Stomach (tissue), 8 donors: ENCODE measurements at regions not wholly inside any gene's neighbourhood (a gene's known extent, or its start where the extent isn't known, plus 50 kb on each side); places are given as distances from the start of the nearest gene placed in this dataset.

Experiments used
- DNase-seq, 2 donors: peaks; one replicate each; pipeline versions ENCODE4 v3.0.0 to v3.0.0-alpha.2; 2013 to 2019
- H3K27ac ChIP-seq, 5 donors: fragments of 200-600 bp in 4 of 5; sonication (generic) in 4 of 5; one replicate each; pipeline ENCODE4 v1.5.1; 2013 to 2019; ENCODE audit warnings: mild to moderate bottlenecking in 1 of 5, moderate library complexity in 1 of 5
- H3K27me3 ChIP-seq, 3 donors: fragments of 200-600 bp; sonication (generic); one replicate each; pipeline ENCODE4 v1.5.1; 2017 to 2019; ENCODE audit warnings: mixed run types in 1 of 3
- H3K36me3 ChIP-seq, 4 donors: fragments of 200-600 bp; sonication (generic); 1 replicate in 3 of 4; 2 replicates in 1 of 4; pipeline ENCODE4 v1.5.1; 2016 to 2019
- H3K4me1 ChIP-seq, 4 donors: fragments of 200-600 bp; sonication (generic); one replicate each; pipeline ENCODE4 v1.5.1; 2016 to 2019
- H3K4me3 ChIP-seq, 4 donors: fragments of 200-600 bp; sonication (generic) in 3 of 4; one replicate each; pipeline ENCODE4 v1.5.1; 2016 to 2019; ENCODE audit warnings: mild to moderate bottlenecking in 1 of 4
- H3K9me3 ChIP-seq, 4 donors: fragments of 200-600 bp; sonication (generic); one replicate each; pipeline ENCODE4 v1.5.1; 2016 to 2019
- EP300 ChIP-seq: sonication (generic); formaldehyde crosslinking; IDR thresholded peaks from one replicate; pipeline ENCODE4 v1.6.1; 2017; ENCODE audit warnings: antibody characterized with exemption
- POLR2A ChIP-seq, 4 donors: fragments of 450-650 bp; IDR thresholded peaks; one replicate each; pipeline ENCODE4 v1.6.1; 2016; ENCODE audit warnings: antibody characterized with exemption in 4 of 4, control low read depth in 2 of 4, mild to moderate bottlenecking in 1 of 4, moderate library complexity in 1 of 4
- POLR2AphosphoS5 ChIP-seq, 3 donors: sonication (generic); formaldehyde crosslinking; IDR thresholded peaks; one replicate each; pipeline ENCODE4 v1.6.1; 2016; ENCODE audit warnings: antibody characterized with exemption in 3 of 3
- WGBS, 5 donors: extraction: QIAGEN DNeasy Blood & Tissue Kit in 3 of 5; methylation state at CpG; one replicate each; pipeline versions ENCODE4 v1.1.5 to v1.1.7; 2013 to 2018; 5-methylcytosine and 5-hydroxymethylcytosine counted together
- intact Hi-C: fragments of 100-400 bp; cut with DNase I; formaldehyde crosslinking; loops from one replicate; pipeline ENCODE4 v1.15.1; 2023; ENCODE audit warnings: low total_unique reads
- TF ChIP-seq, protein P1 (sequence below), 7 experiments: fragments of 450-650 bp in 4 of 7; fragments of 200-600 bp in 3 of 7; sonication (generic) in 3 of 7; IDR thresholded peaks; one replicate each; pipeline ENCODE4 v1.5.1; 2016 to 2019; ENCODE audit warnings: antibody characterized with exemption in 7 of 7, control low read depth in 2 of 7, mild to moderate bottlenecking in 1 of 7
- donor health status: healthy with polysubstance abuse.
- donor health status: Bipolar disorder and iron deficiency.
- donor health status: healthy.

DNA sequence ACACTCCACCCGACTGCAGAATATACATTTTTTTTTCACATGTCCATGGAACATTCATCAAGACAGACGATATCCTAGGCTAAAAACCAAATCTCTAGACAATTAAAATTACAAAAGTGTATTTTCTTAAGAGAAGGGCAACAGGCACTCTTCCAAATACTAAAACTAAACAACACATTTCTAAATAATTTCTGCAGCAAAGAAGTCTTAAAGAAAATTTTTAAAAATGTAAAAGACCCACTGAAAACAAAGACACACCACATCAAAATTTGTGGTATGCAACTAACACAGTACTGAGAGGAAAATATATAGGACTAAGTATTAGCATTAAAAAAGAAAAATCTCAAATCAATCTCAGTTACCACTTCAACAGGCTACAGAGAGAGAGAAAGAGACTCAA, 570.0 kb downstream of the SLC16A7 start:
- Histone ChIP-seq H3K27me3 (no peaks in the 10 kb centered on the region), H3K9me3 (no peaks in the 10 kb centered on the region), H3K4me3 (no peak overlapping the region), H3K27ac (no peak overlapping the region), H3K4me1 (no peaks in the 10 kb centered on the region), H3K36me3 (no peaks in the 10 kb centered on the region)
- no peak for DNase-seq
- TF ChIP-seq POLR2AphosphoS5 (IDR thresholded peaks at IDR 0.05): no peak
- TF ChIP-seq EP300: no peak
- no peak for TF ChIP-seq POLR2A (IDR thresholded peaks at IDR 0.05)
- TF ChIP-seq, protein P1, sequence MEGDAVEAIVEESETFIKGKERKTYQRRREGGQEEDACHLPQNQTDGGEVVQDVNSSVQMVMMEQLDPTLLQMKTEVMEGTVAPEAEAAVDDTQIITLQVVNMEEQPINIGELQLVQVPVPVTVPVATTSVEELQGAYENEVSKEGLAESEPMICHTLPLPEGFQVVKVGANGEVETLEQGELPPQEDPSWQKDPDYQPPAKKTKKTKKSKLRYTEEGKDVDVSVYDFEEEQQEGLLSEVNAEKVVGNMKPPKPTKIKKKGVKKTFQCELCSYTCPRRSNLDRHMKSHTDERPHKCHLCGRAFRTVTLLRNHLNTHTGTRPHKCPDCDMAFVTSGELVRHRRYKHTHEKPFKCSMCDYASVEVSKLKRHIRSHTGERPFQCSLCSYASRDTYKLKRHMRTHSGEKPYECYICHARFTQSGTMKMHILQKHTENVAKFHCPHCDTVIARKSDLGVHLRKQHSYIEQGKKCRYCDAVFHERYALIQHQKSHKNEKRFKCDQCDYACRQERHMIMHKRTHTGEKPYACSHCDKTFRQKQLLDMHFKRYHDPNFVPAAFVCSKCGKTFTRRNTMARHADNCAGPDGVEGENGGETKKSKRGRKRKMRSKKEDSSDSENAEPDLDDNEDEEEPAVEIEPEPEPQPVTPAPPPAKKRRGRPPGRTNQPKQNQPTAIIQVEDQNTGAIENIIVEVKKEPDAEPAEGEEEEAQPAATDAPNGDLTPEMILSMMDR (IDR thresholded peaks at IDR 0.05): no peak
- intact Hi-C loops: no loop called here
- WGBS, 5 donors: 50 to 72% (median 65%) methylated on average over 2 of the region's 2 CpGs

DNA sequence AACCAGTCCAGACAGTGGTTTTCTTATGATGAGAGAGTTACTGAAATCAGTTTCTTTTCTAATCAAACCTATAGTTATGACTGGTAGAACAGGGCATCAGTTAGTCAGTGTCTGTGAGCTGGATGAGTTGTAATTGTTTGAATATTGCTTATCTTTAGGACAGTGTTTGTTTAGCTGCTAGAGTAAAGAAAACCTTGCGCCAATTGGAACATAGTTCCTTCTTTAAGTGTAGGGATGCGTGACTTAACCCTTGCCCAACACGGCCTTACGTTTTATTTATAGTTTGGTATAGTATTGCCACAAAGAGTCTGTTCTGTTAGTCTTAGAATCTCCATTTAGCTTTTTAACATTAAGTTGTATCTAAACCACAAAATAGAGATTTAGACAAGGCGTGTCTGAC, 572.6 kb downstream of the SLC16A7 start:
- H3K9me3 ChIP-seq: no peaks in the 10 kb centered on the region
- no peaks in the 10 kb centered on the region for H3K36me3 ChIP-seq
- DNase-seq: no peak
- H3K27me3 ChIP-seq: no peaks in the 10 kb centered on the region
- no peak overlapping the region for H3K4me3 ChIP-seq
- TF ChIP-seq POLR2AphosphoS5 (IDR thresholded peaks at IDR 0.05) (peak in 1 of 3 donors; percentile 23), EP300 (no peak), POLR2A (IDR thresholded peaks at IDR 0.05) (no peak)
- TF ChIP-seq, protein P1 (IDR thresholded peaks at IDR 0.05): no peak
- WGBS, 5 donors: 45 to 57% (median 49%) methylated on average over 5 of the region's 5 CpGs
- H3K4me1 ChIP-seq: no peaks in the 10 kb centered on the region
- no peak overlapping the region for H3K27ac ChIP-seq
- intact Hi-C loops: no loop called here

DNA sequence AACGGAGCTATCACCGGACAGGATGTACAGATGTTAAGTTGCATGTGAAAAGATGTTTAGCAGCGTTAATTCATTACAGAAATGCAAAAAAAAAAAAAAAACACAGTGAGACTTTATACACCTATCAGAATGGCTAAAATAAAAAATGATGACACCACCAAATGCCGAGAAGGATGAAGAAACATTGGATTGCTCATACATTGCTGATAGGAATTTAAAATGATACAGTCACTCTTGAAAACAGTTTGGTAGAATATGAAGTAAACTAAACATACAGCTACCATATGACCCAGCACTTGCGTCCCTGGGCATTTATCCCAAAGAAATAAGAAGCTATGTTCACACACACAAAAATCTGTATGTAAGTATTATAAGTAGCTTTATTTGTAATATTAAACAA, 574.1 kb downstream of the SLC16A7 start:
- Histone ChIP-seq H3K9me3 (no peaks in the 10 kb centered on the region), H3K4me3 (no peak overlapping the region), H3K27me3 (no peaks in the 10 kb centered on the region), H3K4me1 (no peaks in the 10 kb centered on the region), H3K36me3 (no peaks in the 10 kb centered on the region), H3K27ac (no peak overlapping the region)
- TF ChIP-seq, protein P1 (IDR thresholded peaks at IDR 0.05): no peak
- TF ChIP-seq POLR2AphosphoS5 (IDR thresholded peaks at IDR 0.05): no peak
- TF ChIP-seq POLR2A (IDR thresholded peaks at IDR 0.05): no peak
- TF ChIP-seq EP300: no peak
- 89 to 95% (median 93%) methylated on average over 5 of the region's 5 CpGs for WGBS, 5 donors
- intact Hi-C loops: no loop called here
- no peak for DNase-seq

DNA sequence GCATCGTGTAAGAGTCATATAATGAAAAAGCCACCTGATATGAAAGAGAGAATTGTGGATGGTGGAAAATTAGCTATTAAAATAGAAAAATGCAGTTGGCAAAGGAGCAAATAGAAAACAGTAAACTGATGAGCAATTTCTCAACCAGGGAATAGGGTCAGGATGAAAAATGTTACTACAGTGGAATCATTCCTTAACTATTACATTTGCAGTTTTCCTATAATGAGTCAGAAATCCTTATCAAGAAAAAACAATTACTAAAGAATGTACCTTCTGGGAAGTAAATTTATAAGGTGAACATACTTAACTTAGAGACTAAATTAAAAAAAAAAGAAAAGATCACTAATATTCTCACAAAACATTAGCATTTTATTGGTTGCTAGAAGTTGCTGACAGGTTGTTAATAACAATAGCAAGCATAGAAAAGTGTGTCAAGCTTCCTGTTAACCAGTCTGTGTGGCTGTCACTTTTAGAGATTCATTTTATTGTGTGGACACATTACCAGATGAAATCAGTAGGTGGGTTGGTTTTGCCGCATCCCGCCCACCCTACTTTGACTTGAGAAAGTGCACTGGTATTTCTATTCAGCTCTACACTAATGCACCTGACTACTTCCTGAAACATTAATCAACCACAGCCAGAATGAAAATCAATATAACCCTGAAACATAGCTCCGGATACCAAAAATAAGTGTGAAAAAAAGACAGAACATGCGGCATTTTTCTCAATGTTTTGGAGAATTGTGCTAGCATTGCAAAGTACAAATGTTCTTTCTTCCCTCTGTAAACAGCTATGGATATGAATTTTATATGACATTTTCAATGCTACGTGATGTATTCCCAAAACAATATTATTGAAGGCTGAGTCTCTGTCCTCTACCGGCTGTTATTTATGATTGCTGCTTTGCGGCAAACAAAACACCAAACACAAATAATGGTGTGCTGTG, 576.7 kb downstream of the SLC16A7 start:
- TF ChIP-seq, protein P1 (IDR thresholded peaks at IDR 0.05): no peak
- TF ChIP-seq POLR2AphosphoS5 (IDR thresholded peaks at IDR 0.05) (no peak), EP300 (no peak), POLR2A (IDR thresholded peaks at IDR 0.05) (no peak)
- 42 to 52% (median 47%) methylated on average over 8 of the region's 8 CpGs for WGBS, 5 donors
- H3K4me3 ChIP-seq: no peak overlapping the region
- no peak overlapping the region for H3K27ac ChIP-seq
- intact Hi-C loops: no loop called here
- DNase-seq: peak in 1 of 2 donors; percentile 14
- no peaks in the 10 kb centered on the region for H3K27me3 ChIP-seq
- H3K4me1 ChIP-seq: no peaks in the 10 kb centered on the region
- no peaks in the 10 kb centered on the region for H3K9me3 ChIP-seq
- no peaks in the 10 kb centered on the region for H3K36me3 ChIP-seq
